CD4-positive, alpha-beta T cell treated with Interleukin-4 for 1 hour (primary cell): ENCODE measurements at regions not wholly inside any gene's neighbourhood (a gene's known extent, or its start where the extent isn't known, plus 50 kb on each side); places are given as distances from the start of the nearest gene placed in this dataset.
"Not testable (repeated sequence)": the region's sequence is repeated elsewhere in the genome, so short reads cannot be mapped to it uniquely, and the experiment has no call there.

Source experiments
- DNase-seq, 2 donors: peaks; one replicate each; pipeline ENCODE4 v3.0.0-alpha.2; 2020 to 2022

GRCh38 chr15:95152741-95153140 is 921.4 kb downstream of the MCTP2 start:
- no peak for DNase-seq

- DNase-seq = not testable (repeated sequence)
Measured at GRCh38 chr15:95153201-95153600, 921.8 kb downstream of the MCTP2 start.

DNA sequence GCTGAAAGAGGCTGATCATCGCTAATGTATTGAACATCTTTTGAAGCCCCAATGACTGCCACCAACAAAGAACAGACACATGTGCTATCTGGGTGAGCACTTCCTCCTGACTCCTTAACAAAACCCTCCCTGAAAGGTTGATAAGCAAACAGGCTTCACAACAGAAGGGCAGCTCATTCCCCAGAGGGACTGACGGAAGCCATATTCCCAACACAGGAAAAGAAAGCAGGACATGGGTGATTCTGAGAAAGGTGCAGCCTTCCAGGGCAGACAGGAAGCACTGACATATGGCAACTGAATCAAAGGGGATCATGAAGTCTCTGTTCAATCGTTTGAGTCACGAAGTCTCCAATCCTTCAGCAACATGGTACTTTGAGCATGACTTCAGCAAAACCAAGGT is 929.0 kb downstream of the MCTP2 start:
- DNase-seq = no peak

DNA sequence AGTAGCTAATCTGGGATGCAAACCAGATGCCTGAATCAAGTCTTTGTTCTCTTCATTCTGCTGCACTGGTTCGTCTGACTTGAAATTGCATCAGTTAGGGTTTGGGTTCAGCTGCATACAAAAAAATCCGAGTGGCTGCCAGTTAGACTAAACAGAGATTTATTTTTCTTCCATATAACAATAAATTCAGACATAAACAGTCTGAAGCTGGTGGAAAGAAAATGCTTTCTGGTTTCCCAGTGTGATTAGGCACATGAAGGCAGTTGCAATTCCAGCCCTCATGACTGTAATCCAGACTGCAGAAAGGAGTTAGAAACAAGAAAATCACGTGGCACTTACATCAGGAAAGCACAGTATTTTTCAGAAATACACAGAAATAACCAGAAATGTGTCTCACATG is 930.7 kb downstream of the MCTP2 start:
- DNase-seq = no peak

- DNase-seq = no peak
Measured at GRCh38 chr15:95162531-95162930, 931.2 kb downstream of the MCTP2 start.

- DNase-seq = no peak
Measured at GRCh38 chr15:95162967-95163531, 931.7 kb downstream of the MCTP2 start.

DNA sequence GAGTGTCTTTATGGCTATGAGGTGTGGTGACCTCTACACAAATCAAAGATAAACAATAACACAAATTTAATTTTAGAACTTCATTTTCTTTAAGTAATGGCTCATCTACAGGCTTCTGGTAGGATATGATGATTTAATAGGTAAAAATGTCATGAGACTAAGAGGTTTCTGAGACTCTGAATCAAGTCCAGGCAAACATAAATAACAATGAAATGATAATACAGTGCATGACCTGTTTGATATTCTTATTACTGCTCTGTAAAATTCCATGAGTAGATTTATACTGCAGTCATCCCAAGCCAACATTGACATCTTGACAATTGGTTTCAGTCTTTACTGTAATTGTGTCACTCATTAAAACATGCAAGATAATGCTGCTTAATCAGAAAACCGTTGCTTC is 936.8 kb downstream of the MCTP2 start:
- no peak for DNase-seq

DNA sequence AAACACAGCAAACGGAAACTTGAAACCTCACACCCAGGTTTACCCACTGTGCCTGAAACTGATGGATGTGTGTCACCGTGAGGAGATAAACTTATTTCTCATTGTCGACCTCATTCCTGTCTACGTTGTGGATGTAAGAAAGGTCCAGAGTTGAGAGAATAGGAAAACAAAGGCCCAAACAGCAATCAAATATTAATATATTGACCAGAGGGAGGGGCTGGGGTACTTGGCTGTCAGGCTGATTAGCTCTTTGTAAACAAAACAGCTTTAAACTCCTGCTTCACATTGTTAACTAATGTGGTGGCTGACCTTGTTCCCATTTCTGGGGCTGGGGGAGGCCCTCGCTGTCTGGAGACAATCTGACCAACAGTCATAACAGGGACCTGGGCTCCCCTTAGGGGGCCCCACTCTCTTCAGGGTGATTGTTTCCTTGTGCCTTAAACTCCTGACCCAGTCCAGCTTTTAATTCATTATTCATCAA is 937.6 kb downstream of the MCTP2 start:
- no peak for DNase-seq

DNA sequence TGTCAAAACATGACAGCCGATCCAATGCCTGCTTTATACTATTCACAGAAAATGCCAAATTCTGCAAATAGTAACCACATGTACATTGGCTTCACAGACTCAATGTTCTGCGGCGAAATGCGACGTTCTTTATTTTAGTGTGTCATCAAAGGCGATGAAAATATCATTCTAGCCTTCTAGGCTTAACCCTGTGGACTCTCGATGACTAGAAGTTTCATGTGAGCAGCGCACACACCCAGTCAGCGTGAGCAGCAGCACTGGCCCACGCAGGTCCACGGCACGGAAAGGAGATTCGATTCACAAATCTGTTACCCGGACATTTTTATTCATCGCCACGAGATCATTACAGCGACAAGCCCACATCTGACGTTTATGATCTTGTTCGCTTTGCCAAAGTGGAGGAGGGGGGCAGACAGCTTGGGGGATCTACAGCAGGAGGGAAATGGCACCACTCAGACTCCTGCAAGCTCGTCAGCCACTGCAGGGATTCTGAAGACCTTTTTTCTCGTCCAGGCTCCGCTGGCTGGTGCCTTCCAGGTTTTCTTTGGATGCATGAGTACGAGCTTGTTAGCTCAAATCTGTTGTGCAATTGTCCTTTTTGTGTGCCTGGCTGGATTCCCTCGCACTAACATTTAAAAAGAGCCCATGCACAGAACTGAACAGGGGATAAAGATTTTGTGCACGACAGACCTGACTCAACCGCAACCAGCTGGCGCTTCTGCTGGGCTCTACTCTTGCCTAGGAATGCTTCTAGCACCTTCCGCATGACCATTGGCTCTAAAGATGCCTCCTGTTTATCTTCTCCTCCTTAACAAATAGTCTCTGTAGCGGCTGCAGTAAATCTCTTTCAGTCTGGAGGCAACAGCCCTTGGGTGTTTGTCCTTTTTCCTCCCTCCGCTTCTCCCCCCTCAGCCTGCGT is 938.4 kb downstream of the MCTP2 start:
- no peak for DNase-seq

DNA sequence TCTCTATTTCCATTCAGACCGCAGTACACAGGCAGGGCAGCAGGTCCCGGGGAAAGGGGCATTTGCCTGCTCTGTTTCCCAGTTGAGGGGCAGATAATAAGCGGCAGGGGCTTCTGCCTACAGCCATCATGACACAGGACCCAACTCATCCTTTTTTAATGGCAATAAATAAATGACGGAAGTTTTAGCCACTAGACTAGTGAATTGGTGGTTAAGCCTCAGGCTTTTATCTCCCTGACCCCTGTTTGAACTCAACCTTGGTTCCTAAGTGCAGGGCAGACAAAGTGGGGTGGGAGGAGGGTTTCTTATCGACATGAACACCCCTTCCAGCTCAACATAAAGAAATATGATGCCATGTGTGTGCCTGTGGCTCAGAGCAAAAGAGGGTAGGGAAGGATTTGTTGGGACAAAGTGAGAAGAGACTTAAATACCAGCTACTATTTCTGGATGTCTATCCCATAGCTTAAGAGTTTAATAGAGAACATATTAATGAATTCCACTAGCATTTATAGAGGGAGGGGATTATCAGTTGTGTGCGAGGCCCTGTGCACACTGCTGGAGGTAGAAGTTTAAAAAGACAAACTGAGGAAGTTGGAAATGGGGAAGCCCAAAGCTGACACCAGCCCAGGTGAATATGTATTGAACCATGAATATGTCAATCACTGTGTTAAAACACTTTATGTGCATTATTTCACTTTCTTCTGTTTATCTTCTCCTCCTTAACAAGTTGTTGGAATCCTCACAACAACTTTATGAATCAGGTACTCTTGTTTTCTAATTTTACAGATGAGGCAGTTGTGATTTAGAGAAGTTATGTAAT is 939.4 kb downstream of the MCTP2 start:
- no peak for DNase-seq

DNA sequence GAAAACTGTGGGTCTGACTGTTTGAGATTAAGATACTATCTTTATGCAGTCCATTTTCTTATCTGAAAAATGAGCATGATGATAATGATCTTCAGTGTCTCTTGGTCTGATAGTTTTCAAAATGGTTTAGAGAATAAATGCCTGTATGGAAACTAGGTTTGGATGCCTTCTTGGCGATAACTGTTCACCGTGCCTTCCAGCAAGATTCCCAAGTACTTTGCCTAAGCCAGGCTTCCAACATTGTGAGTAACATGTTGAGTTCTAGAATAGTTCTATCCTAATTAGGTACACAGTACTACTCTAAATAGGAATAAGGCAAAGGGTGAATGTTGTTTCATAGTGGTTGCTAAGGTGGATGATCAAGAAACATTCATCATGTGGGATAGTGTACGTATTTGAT is 940.2 kb downstream of the MCTP2 start:
- no peak for DNase-seq

DNA sequence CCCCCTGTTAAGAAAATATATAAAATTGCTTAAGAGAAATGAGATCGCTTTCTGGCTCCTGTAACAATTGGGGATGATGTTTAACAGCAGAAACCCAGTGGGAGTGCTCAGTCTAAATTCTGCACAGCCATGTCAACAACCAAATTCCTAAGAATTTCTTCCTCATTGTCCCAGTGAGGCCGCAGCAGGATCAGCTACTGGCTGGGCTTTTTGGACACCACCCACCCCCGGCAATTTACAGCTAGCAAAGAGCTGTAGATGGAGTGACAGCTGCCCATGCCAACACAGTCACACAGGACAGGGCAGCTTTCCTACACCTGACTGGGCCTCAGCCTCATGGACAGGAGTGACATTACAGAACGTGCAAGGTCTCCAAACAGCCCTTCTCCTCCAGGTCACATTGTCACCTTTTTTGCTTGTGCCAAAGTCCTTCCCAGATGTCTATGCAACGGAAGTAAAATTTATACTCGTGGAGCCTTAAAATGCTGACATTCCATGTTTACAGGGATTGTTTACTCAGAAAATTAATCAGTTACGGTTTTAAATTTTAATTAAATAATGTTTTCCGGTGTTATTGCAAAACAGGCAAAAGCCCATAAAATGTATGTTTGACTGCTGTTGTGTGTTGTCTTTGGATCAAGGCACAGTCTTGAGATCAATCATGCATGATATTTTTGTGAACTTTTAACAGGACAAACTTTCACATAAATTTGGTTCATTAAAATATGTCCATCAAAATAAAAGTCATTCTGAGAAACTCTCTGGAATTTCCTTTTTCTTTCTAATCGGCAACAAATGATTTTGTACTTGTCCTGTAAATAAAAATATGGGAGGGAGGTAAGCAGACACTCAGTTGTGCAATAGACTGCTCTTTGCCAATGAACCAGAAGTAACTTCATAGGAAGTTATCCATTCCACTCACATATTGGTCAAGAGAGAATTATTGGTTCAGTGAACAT is 943.2 kb downstream of the MCTP2 start:
- DNase-seq = no peak

- no peak for DNase-seq
Measured at GRCh38 chr15:95175914-95176658, 944.7 kb downstream of the MCTP2 start.

GRCh38 chr15:95176794-95177577 is 945.6 kb downstream of the MCTP2 start:
- DNase-seq = no peak

- no peak for DNase-seq
Measured at GRCh38 chr15:95180530-95180929, 949.2 kb downstream of the MCTP2 start.

DNA sequence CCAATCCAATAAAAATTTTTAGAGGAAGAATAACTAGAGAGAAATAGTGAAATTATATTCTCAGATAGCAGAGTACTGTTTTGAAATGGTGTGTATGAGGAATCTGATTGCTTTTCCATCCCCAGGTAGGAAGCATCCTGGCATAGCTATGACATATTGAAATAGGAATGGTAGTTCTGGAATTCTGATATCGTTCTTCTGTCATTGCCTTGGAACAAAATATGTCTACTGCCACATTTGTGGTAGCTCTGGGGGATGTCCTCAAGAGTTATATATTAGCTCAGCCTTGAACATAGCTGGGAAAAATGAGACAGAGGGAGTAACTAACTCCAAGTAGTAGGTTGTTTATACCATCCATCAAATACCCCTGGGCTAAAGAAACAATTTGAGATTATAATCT is 950.7 kb downstream of the MCTP2 start:
- no peak for DNase-seq

DNA sequence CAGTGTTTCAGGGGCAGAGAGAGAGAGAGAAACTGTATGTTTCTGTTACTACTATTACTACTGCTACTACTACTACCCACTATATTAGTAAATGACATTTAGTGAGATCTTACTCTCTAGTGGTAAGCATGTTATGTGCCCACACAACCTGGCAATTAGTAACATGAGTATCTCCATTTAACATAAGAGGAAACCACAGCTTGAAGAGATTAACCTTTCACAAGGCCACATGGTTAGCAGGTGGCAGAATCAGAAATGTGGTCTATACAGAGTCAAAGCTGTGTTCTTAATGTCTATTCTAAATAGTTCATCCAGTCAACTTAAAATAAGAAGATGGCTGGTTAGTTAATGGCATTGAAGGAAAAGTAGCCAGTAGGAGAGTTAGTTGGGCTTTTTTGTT is 961.6 kb downstream of the MCTP2 start:
- no peak for DNase-seq

- no peak for DNase-seq
Measured at GRCh38 chr15:95194746-95195145, 963.4 kb downstream of the MCTP2 start.

DNA sequence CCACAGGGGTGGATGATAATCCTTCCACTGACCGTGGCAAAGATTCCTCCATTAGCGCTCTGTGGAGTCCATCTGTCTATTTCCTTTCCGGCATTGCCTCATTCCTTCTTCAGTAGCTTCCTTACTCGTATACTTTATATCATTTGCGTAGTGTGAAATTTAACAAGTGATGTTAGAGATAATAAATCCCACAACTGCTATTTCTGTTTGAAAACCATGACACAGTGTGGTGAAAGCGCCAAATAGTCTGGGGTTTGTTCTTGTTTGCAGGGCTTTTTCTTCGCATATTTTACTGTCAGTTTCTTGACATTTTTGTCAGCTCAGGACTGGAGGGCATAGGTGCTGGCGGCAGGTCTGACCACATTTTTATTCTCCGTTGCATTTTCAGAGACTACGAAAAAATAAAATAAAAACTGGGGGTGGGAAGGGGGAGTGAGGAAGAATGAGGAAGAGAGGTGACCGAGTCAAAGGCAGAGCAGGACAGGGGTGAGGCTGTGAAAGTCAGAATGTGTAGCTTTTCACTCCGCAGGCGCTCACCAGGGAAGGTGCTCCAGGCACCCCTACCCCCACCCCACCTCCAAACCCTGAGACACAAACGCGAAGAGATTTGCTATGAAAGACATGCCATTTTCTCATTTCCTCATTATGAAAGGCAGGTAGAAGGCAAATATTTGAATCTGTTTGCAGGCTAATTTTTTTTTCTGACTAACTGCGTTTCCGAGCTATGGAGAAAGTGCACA is 965.0 kb downstream of the MCTP2 start:
- DNase-seq = no peak
